ENCODE measurements at regions not wholly inside any gene's neighbourhood (a gene's known extent, or its start where the extent isn't known, plus 50 kb on each side); places are given as distances from the start of the nearest gene placed in this dataset.

GRCh38 chr14:40985584-40985983 is 621.1 kb upstream of the LRFN5 start:
- no peak overlapping the region for H4K5ac ChIP-seq (ENCODE audit: insufficient read length, low read depth, low read length)
- H3K23me2 ChIP-seq (ENCODE audit: insufficient read length, low read depth, low read length, poor library complexity, severe bottlenecking), result no peaks in the 10 kb centered on the region
- no peak overlapping the region for H3K27ac ChIP-seq (ENCODE audit: insufficient read length, low read depth, low read length)
- H2AFZ ChIP-seq (ENCODE audit: low read length), result no peak overlapping the region
- H2BK120ac ChIP-seq (ENCODE audit: low read depth, low read length, poor library complexity, severe bottlenecking), result no peak overlapping the region
- H3K4me2 ChIP-seq (ENCODE audit: insufficient read depth, insufficient read length, low read length), result no peak overlapping the region
- DNase-seq, result no peak
- H2AK5ac ChIP-seq (ENCODE audit: insufficient read length, low read length), result no peak overlapping the region
- no peaks in the 10 kb centered on the region for H3K4me1 ChIP-seq (ENCODE audit: insufficient read depth, low read length)
- H4K91ac ChIP-seq (ENCODE audit: insufficient read length, low read depth, low read length), result no peak overlapping the region
- TF ChIP-seq CTCF (conservative IDR thresholded peaks at IDR 0.05), result no peak
- H4K20me1 ChIP-seq (ENCODE audit: control insufficient read depth, insufficient read depth, insufficient read length), result no peaks in the 10 kb centered on the region
- H3K4me1 Mint-ChIP-seq, result peaks cover 5 to 7% of the 10 kb centered on the region in 2 experiments; a peak in 3 of 4 replicates
- no peak overlapping the region for H3K9ac ChIP-seq (ENCODE audit: extremely low read depth, insufficient read length, low read length)
- no peaks in the 10 kb centered on the region for H3K9me3 ChIP-seq (ENCODE audit: control insufficient read depth, low read depth, low read length)
- WGBS (ENCODE audit: extremely low coverage, insufficient read length, low lambda C conversion rate), result no CpG with 5 or more reads among the region's 4 CpGs
- no peak overlapping the region for H2BK15ac ChIP-seq (ENCODE audit: low read depth, low read length)
- H3K14ac ChIP-seq (ENCODE audit: insufficient read depth, low read length), result no peak overlapping the region
- H3T11ph ChIP-seq (ENCODE audit: low read length), result no peak overlapping the region
- no peak overlapping the region for H2BK5ac ChIP-seq (ENCODE audit: insufficient read length, low read length)
- H3K36me3 Mint-ChIP-seq (ENCODE audit: insufficient read depth in 1 of 3, low read depth in 3 of 3), result no peaks in the 10 kb centered on the region
- no peaks in the 10 kb centered on the region for H3K79me1 ChIP-seq (ENCODE audit: insufficient read depth, low read depth, low read length, poor library complexity, severe bottlenecking)
- no peaks in the 10 kb centered on the region for H3K79me2 ChIP-seq (ENCODE audit: insufficient read depth, low read length)
- no peak overlapping the region for H4K8ac ChIP-seq (replicated peaks; ENCODE audit: insufficient read length, low read depth, low read length)
- H3K18ac ChIP-seq (ENCODE audit: insufficient read length, low read depth, low read length), result no peak overlapping the region
- no peak overlapping the region for H2BK20ac ChIP-seq (ENCODE audit: low read depth, low read length, poor library complexity, severe bottlenecking)
- H3K56ac ChIP-seq (ENCODE audit: insufficient read length, low read depth, low read length), result no peak overlapping the region
- no peak overlapping the region for H3K4me3 Mint-ChIP-seq
- H3K23ac ChIP-seq (ENCODE audit: insufficient read length, low read depth, low read length), result no peak overlapping the region
- no peaks in the 10 kb centered on the region for H3K27me3 ChIP-seq (ENCODE audit: insufficient read depth, low read length)
- H3K27me3 Mint-ChIP-seq (ENCODE audit: low read depth), result no peaks in the 10 kb centered on the region
- H3K9me3 Mint-ChIP-seq, result no peaks in the 10 kb centered on the region
- no peak overlapping the region for H3K4ac ChIP-seq (ENCODE audit: low read depth, low read length)
- no peak overlapping the region for H2BK12ac ChIP-seq (ENCODE audit: insufficient read length, low read depth, low read length)
- no peak overlapping the region for H3K27ac Mint-ChIP-seq
